Panc1 (cell line): ENCODE measurements at regions not wholly inside any gene's neighbourhood (a gene's known extent, or its start where the extent isn't known, plus 50 kb on each side); places are given as distances from the start of the nearest gene placed in this dataset.

Source experiments
- ATAC-seq: fragments of 200-7000 bp; cut with Tn5 transposase; 2 replicates; pipeline ENCODE4 v1.9.1; 2020; ENCODE audit warnings: mild to moderate bottlenecking, moderate library complexity
- BruUV-seq: library from RNA; stranded (reverse); fragments of 400-500 nt; replicated peaks from 2 replicates; lab custom pipeline; 2021; lab: Mats Ljungman, UMichigan
- CTCF ChIA-PET: fragments of 300-600 bp; sonication (Branson Sonifier 250); formaldehyde crosslinking; loops from one replicate; lab custom pipeline; 2022; ENCODE audit warnings: antibody characterized with exemption; lab: Charles Lee
- POLR2A ChIA-PET: fragments of 300-600 bp; sonication (Branson Sonifier 250); formaldehyde crosslinking; loops from one replicate; lab custom pipeline; 2022; ENCODE audit warnings: antibody characterized with exemption; lab: Charles Lee
- DNase-seq: peaks from one replicate; pipeline ENCODE4 v3.0.0-alpha.2; 2010; ENCODE audit warnings: low read depth, low spot score
- H3K27ac ChIP-seq: 2 replicates; pipeline ENCODE4 v1.5.1; 2011; ENCODE audit warnings: mild to moderate bottlenecking, low read length, inconsistent platforms
- H3K27me3 ChIP-seq: fragments of 200-500 bp; sonication (Bioruptor generic); 2 replicates; pipeline ENCODE4 v1.6.0; 2014; ENCODE audit warnings: low read length, inconsistent platforms; ENCODE audit not compliant: control insufficient read depth, insufficient read depth
- H3K36me3 ChIP-seq: fragments of 200-500 bp; sonication (Bioruptor generic); 2 replicates; pipeline ENCODE4 v1.5.1; 2014; ENCODE audit warnings: inconsistent platforms, mild to moderate bottlenecking, low read length, moderate library complexity; ENCODE audit not compliant: control insufficient read depth, insufficient read depth
- H3K4me1 ChIP-seq: 2 replicates; pipeline ENCODE4 v1.5.1; 2011; ENCODE audit warnings: inconsistent platforms, mild to moderate bottlenecking, low read length, moderate library complexity; ENCODE audit not compliant: control insufficient read depth, insufficient read depth
- H3K4me3 ChIP-seq, 2 experiments: 2 replicates each; pipeline ENCODE4 v1.5.1; 2011 to 2012; ENCODE audit warnings: low read depth in 2 of 2, low read length in 2 of 2, mild to moderate bottlenecking in 2 of 2, inconsistent platforms in 1 of 2, moderate library complexity in 1 of 2
- H3K9me3 ChIP-seq: fragments of 200-500 bp; sonication (Bioruptor generic); 2 replicates; pipeline ENCODE4 v1.5.1; 2014; ENCODE audit warnings: low read depth, mild to moderate bottlenecking, inconsistent platforms, low read length, moderate library complexity; ENCODE audit not compliant: control insufficient read depth, insufficient read depth
- CTCF ChIP-seq: fragments of 450-650 bp; IDR thresholded peaks from 2 replicates; pipeline ENCODE4 v1.5.1; 2017; ENCODE audit warnings: mild to moderate bottlenecking
- POLR2AphosphoS5 ChIP-seq: IDR thresholded peaks from 2 replicates; pipeline ENCODE4 v1.6.1; 2012; ENCODE audit warnings: mild to moderate bottlenecking, low read depth, low read length, moderate library complexity
- SIN3A ChIP-seq: IDR thresholded peaks from 2 replicates; pipeline ENCODE4 v1.6.1; 2012; ENCODE audit warnings: low read depth, mild to moderate bottlenecking, low read length, moderate library complexity, borderline replicate concordance; ENCODE audit not compliant: insufficient read depth
- TCF7L2 ChIP-seq: IDR thresholded peaks from 2 replicates; pipeline ENCODE4 v1.6.1; 2011; ENCODE audit warnings: mild to moderate bottlenecking, low read depth, low read length, inconsistent platforms
- in situ Hi-C: cut with HindIII; loops from 2 replicates; pipeline ENCODE4 v1.10.0; 2016; ENCODE audit warnings: low sequenced_read_pairs, low pct_unique_long_range_greater_than_20kb
- intact Hi-C: fragments of 100-400 bp; cut with micrococcal nuclease; formaldehyde crosslinking; loops from one replicate; pipeline ENCODE4 v1.10.0; 2022; ENCODE audit not compliant: unreplicated experiment
- TF ChIP-seq, protein P1 (sequence below), 2 experiments: IDR thresholded peaks; 2 replicates each; pipeline ENCODE4 v1.6.1; 2011 to 2012; ENCODE audit warnings: low read depth in 2 of 2, control low read depth in 1 of 2, low read length in 1 of 2, mild to moderate bottlenecking in 1 of 2, moderate library complexity in 1 of 2; ENCODE audit not compliant: insufficient read depth in 1 of 2

DNA sequence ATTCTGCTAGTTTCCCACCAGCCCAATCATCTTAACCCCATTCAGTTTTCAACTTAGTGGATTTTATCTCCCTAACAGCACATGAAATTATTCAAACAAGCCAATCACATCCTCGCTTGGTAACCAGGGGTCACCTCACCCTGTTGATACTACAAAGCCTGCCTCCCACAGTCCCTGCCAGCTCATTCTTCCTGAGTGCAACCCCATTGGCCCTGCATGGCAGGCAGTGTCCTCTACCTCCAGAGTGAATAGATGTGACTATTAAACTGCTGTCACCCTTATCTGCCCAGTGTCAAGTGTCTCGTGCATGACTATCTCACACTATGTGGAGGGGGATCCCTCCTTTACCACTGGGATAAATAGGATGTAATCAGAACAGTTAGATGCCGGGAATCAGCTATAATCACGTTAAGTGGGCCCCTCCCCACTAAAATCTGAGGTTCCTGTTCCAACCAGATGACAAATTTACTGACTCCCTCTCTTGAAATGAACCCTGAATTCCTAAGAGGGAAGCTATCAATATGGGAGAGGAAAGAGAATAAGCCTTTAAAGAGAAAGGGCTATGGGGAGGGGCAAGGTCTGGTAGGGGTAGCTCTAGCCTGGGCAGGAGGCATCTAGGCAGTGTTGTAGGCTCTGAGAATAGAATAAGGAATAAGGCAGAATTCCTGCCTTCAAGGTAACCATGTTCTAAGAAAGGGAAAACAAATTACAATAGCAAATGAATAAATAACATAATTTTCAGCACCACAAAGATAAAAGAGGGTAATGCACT, 155.9 kb downstream of the SLC30A10 start:
- Histone ChIP-seq H3K9me3 (no peaks in the 10 kb centered on the region), H3K4me1 (no peaks in the 10 kb centered on the region), H3K27ac (no peak overlapping the region), H3K36me3 (no peaks in the 10 kb centered on the region), H3K27me3 (no peaks in the 10 kb centered on the region), H3K4me3 (no peak overlapping the region)
- ATAC-seq (no peak), DNase-seq (no peak)
- BruUV-seq: no TSS peak
- intact Hi-C loops (no loop called here), in situ Hi-C loops (no loop called here)
- ChIA-PET POLR2A (no interaction called here), CTCF (no interaction called here)
- TF ChIP-seq POLR2AphosphoS5: no peak
- TF ChIP-seq SIN3A: no peak
- TF ChIP-seq CTCF: no peak
- TF ChIP-seq, protein P1, sequence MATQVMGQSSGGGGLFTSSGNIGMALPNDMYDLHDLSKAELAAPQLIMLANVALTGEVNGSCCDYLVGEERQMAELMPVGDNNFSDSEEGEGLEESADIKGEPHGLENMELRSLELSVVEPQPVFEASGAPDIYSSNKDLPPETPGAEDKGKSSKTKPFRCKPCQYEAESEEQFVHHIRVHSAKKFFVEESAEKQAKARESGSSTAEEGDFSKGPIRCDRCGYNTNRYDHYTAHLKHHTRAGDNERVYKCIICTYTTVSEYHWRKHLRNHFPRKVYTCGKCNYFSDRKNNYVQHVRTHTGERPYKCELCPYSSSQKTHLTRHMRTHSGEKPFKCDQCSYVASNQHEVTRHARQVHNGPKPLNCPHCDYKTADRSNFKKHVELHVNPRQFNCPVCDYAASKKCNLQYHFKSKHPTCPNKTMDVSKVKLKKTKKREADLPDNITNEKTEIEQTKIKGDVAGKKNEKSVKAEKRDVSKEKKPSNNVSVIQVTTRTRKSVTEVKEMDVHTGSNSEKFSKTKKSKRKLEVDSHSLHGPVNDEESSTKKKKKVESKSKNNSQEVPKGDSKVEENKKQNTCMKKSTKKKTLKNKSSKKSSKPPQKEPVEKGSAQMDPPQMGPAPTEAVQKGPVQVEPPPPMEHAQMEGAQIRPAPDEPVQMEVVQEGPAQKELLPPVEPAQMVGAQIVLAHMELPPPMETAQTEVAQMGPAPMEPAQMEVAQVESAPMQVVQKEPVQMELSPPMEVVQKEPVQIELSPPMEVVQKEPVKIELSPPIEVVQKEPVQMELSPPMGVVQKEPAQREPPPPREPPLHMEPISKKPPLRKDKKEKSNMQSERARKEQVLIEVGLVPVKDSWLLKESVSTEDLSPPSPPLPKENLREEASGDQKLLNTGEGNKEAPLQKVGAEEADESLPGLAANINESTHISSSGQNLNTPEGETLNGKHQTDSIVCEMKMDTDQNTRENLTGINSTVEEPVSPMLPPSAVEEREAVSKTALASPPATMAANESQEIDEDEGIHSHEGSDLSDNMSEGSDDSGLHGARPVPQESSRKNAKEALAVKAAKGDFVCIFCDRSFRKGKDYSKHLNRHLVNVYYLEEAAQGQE (IDR thresholded peaks at IDR 0.05; ENCODE audit: insufficient read depth in 1 of 2, low read depth in 2 of 2, low read length in 1 of 2): no peak
- no peak for TF ChIP-seq TCF7L2

DNA sequence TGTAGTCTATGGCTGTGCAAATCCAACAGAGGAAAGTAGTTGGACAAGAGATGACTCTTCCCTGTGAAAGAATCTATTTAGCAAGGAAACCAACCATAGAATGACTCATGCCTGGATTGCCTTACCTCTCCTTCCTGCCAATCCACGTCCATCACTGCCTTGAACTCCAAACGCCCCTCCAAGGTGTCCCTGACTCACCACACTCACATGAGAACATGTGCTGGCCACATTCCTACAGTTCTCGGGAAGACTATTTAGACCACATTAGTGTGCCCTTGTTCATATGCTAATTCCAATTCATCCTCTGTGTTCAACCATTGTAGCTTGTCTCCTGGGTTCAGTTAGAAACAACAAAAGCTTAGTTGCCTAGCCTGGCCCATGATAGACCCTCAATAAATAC, 157.3 kb downstream of the SLC30A10 start:
- no peaks in the 10 kb centered on the region for H3K36me3 ChIP-seq
- in situ Hi-C loops: no loop called here
- TF ChIP-seq, protein P1 (IDR thresholded peaks at IDR 0.05; ENCODE audit: insufficient read depth in 1 of 2, low read depth in 2 of 2, low read length in 1 of 2): no peak
- TF ChIP-seq TCF7L2 (no peak), POLR2AphosphoS5 (no peak)
- intact Hi-C loops: no loop called here
- BruUV-seq: no TSS peak
- H3K4me3 ChIP-seq: no peak overlapping the region
- no peak for ATAC-seq
- ChIA-PET POLR2A (no interaction called here), CTCF (no interaction called here)
- no peak for DNase-seq
- H3K4me1 ChIP-seq: no peaks in the 10 kb centered on the region
- H3K9me3 ChIP-seq: no peaks in the 10 kb centered on the region
- H3K27me3 ChIP-seq: no peaks in the 10 kb centered on the region
- no peak overlapping the region for H3K27ac ChIP-seq
